ENCODE measurements at regions not wholly inside any gene's neighbourhood (a gene's known extent, or its start where the extent isn't known, plus 50 kb on each side); places are given as distances from the start of the nearest gene placed in this dataset.

DNA sequence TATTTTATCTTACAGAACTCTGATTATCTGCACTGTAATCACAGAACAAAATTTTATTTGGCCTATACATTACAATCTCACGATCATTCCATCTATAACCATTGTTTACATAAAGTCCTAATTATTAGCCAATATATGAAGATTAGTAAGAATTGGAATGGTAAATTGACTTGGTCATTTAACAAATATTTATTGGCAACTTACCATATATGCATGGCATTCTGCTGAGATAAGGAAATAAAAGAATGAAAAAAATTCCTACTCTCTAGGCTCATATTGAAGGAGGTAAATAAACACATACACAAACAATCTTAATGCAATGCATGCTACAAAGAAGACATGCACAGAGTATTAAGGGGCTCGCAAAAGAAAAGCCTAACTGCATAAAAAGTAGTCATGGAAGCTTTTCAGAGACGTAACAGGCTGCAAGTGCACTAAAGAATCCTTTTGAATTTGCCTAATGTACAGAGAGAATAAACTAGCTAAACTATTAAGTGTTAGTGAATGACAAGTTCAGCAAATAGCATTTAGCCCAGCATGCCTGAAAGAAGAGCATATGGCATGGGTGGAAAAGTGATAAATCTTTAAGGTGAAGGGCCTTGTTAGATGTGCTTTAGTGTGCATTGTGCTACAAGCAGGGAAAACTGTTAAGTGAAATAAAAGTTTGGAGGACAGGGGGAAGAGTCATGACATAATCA is 1131.1 kb downstream of the PCDH9 start:
- no peak for DNase-seq (ENCODE audit: low spot score in 2 of 2)

DNA sequence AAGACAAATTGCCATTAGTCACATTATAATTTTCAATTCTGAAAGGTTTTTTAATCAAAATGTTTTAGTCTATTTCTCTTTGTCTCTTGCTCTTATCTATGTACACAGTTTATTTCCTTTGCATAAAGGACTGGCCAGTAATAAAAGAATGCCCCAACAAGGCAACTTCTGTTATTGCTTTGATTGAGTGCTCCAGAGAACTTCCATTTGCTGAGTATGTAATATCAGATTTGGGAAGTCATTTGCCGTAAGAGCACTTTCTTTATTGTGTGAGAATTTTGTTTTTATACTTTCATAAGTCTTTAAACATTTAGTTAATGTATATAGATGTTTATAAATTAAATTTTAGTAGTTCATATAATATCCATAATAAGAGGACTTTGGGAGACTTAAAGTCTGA is 1140.4 kb downstream of the PCDH9 start:
- H3K36me3 ChIP-seq = no peaks in the 10 kb centered on the region
- no peaks in the 10 kb centered on the region for H3K27me3 ChIP-seq
- H3K27ac ChIP-seq = no peak overlapping the region
- no peak for DNase-seq (ENCODE audit: low spot score in 2 of 2)
- no peak overlapping the region for H3K4me3 ChIP-seq
- TF ChIP-seq POLR2A (IDR thresholded peaks at IDR 0.05) = no peak
- no peaks in the 10 kb centered on the region for H3K4me1 ChIP-seq
- no peaks in the 10 kb centered on the region for H3K9me3 ChIP-seq
- 0% methylated on average over 1 of the region's 1 CpG for WGBS

More for the DNA sequence above, 1131.1 kb downstream of the PCDH9 start:
- no peaks in the 10 kb centered on the region for H3K4me1 ChIP-seq
- no peaks in the 10 kb centered on the region for H3K36me3 ChIP-seq
- TF ChIP-seq POLR2A (IDR thresholded peaks at IDR 0.05) (no peak), EP300 (IDR thresholded peaks at IDR 0.05) (no peak), POLR2AphosphoS5 (IDR thresholded peaks at IDR 0.05) (no peak)
- TF ChIP-seq, protein P1, sequence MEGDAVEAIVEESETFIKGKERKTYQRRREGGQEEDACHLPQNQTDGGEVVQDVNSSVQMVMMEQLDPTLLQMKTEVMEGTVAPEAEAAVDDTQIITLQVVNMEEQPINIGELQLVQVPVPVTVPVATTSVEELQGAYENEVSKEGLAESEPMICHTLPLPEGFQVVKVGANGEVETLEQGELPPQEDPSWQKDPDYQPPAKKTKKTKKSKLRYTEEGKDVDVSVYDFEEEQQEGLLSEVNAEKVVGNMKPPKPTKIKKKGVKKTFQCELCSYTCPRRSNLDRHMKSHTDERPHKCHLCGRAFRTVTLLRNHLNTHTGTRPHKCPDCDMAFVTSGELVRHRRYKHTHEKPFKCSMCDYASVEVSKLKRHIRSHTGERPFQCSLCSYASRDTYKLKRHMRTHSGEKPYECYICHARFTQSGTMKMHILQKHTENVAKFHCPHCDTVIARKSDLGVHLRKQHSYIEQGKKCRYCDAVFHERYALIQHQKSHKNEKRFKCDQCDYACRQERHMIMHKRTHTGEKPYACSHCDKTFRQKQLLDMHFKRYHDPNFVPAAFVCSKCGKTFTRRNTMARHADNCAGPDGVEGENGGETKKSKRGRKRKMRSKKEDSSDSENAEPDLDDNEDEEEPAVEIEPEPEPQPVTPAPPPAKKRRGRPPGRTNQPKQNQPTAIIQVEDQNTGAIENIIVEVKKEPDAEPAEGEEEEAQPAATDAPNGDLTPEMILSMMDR (IDR thresholded peaks at IDR 0.05) = no peak
- H3K4me3 ChIP-seq = no peak overlapping the region
- no peaks in the 10 kb centered on the region for H3K27me3 ChIP-seq
- no peaks in the 10 kb centered on the region for H3K9me3 ChIP-seq
- no peak overlapping the region for H3K27ac ChIP-seq
- 68% methylated on average over 3 of the region's 3 CpGs for WGBS

DNA sequence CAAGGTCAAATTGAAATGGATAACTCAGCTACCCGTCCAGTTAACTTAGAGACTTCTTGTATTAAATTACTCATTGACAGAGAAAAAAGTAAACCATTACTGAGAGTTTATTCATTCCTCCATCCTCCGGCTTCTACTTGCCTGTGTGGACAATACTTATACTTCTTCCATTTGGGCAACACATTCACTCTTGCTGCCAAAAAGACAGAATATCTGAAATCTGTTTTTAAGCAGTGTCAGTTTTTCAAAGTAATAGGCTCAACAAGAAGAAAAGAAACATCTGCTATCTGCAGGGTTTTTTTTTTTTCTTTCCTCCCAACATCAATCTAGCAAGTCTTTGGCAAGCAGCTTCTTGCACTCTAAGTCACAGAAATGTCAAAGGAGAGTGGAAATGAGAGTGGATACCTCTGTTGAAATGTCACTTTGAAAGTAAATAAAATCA is 1142.8 kb downstream of the PCDH9 start:
- no peaks in the 10 kb centered on the region for H3K27me3 ChIP-seq

DNA sequence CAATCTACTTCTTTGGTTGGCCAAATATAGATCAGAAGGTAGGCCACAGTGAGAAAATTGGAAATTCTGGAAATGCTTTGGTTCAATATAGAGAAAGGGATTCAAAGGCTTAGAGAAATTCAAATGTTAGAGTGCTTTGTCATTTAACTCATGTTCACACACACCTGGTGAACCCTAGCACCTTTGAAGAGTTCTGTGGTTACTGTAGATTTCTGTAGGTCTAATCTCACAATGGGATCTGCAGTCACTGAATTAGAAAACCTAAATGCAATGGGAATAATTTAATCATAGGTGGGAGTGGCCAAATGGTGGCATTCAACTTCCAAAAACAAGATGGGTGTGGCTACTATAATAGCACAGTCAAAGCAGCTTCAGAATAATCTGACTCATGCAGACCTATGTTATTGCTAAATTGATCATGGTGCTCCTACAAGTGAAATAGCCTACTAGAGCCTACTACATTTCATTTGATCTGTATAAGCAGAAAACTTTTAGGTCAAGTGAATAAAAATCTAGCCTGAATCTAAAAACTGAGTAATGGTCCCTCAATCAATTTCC is 1152.9 kb downstream of the PCDH9 start:
- no peaks in the 10 kb centered on the region for H3K4me1 ChIP-seq

More for the DNA sequence above, 1142.8 kb downstream of the PCDH9 start:
- no peaks in the 10 kb centered on the region for H3K4me1 ChIP-seq
- no peaks in the 10 kb centered on the region for H3K36me3 ChIP-seq
- no peak overlapping the region for H3K27ac ChIP-seq
- WGBS = 64% methylated on average over 2 of the region's 2 CpGs
- H3K4me3 ChIP-seq = no peak overlapping the region
- H3K9me3 ChIP-seq = no peaks in the 10 kb centered on the region
- DNase-seq (ENCODE audit: low spot score in 2 of 2) = no peak
- TF ChIP-seq, protein P1 (IDR thresholded peaks at IDR 0.05) = no peak
- TF ChIP-seq POLR2A (IDR thresholded peaks at IDR 0.05) (no peak), POLR2AphosphoS5 (IDR thresholded peaks at IDR 0.05) (no peak), EP300 (IDR thresholded peaks at IDR 0.05) (no peak)

DNA sequence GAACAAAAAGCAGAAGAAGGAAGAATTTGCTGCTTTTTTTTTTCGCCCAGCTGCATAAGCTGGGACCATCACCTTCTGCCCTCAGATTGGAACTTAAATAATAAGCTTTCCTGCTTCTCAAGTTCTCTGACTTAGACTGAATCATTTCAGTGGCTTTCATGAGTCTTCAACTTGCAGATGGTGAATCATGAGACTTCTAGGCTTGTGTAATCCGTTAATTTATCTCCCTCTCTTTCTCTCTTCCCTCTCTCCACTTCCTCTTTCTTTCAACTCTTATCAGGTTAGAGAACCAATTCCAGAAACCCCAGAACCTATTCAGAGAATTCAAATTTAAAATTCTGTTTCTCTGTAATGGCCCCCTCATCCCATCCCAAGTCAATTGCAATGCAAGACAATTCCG is 1153.7 kb downstream of the PCDH9 start:
- Histone ChIP-seq H3K9me3 (no peaks in the 10 kb centered on the region), H3K36me3 (no peaks in the 10 kb centered on the region), H3K27me3 (no peaks in the 10 kb centered on the region), H3K4me1 (no peaks in the 10 kb centered on the region), H3K4me3 (no peak overlapping the region), H3K27ac (no peak overlapping the region)
- WGBS = 83% methylated on average over 3 of the region's 3 CpGs
- no peak for DNase-seq (ENCODE audit: low spot score in 2 of 2)
- TF ChIP-seq, protein P1 (IDR thresholded peaks at IDR 0.05) = no peak
- TF ChIP-seq POLR2AphosphoS5 (IDR thresholded peaks at IDR 0.05) (no peak), EP300 (IDR thresholded peaks at IDR 0.05) (no peak), POLR2A (IDR thresholded peaks at IDR 0.05) (no peak)

More for the DNA sequence above, 1152.9 kb downstream of the PCDH9 start:
- no peaks in the 10 kb centered on the region for H3K9me3 ChIP-seq
- H3K27ac ChIP-seq = no peak overlapping the region
- no peaks in the 10 kb centered on the region for H3K27me3 ChIP-seq
- H3K4me3 ChIP-seq = no peak overlapping the region
- no peak for TF ChIP-seq EP300 (IDR thresholded peaks at IDR 0.05)
- TF ChIP-seq POLR2AphosphoS5 (IDR thresholded peaks at IDR 0.05) = no peak
- TF ChIP-seq, protein P1 (IDR thresholded peaks at IDR 0.05) = no peak
- no peak for TF ChIP-seq POLR2A (IDR thresholded peaks at IDR 0.05)
- H3K36me3 ChIP-seq = no peaks in the 10 kb centered on the region
- DNase-seq (ENCODE audit: low spot score in 2 of 2) = no peak

Measured in suprapubic skin (tissue), 4 donors.